ENCODE measurements at regions not wholly inside any gene's neighbourhood (a gene's known extent, or its start where the extent isn't known, plus 50 kb on each side); places are given as distances from the start of the nearest gene placed in this dataset.

DNA sequence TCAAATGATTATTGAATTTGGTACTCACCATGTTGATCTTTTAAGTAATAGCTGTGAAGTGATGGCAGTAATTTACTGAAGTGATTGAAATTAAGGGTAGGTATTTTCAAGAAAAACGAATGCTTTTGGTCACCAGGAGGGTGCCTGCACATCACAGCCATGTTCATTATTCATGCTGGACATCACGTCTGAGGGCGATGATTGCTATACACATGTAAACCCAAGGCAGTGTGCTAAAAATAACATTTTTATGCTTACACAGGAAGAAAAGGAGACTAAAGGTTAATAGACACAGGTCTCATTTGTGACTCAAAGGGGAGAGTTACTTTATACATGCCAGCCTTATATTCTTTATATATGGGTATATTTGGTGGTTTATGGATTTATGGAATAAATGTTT, 1146.0 kb downstream of the NLGN4X start:
- Mint-ChIP-seq H3K4me1 (no peaks in the 10 kb centered on the region), H3K36me3 (no peaks in the 10 kb centered on the region), H3K4me3 (no peak overlapping the region), H3K9me3 (no peaks in the 10 kb centered on the region), H3K27me3 (no peaks in the 10 kb centered on the region), H3K27ac (no peak overlapping the region)
- no peak for DNase-seq

DNA sequence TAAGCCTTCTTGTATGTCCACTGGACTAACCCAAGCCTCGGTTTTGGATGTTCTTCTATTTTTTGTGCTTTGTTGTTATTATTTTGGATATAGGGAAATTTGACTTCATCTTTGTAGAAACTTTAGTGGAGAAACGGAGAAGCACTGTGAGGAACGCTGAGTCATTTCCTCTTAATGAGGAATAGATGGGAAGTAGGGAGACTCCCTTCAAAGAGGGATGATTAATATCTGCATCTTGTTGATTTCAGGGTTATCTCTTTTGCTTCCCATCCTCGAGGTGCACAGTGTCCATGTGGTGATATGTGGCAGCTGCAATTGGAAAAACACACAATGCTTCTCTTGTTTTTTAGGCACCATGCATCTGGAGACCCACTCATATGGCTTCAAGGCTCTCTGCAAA, 1147.9 kb downstream of the NLGN4X start:
- H3K36me3 Mint-ChIP-seq: no peaks in the 10 kb centered on the region
- no peaks in the 10 kb centered on the region for H3K4me1 Mint-ChIP-seq
- no peak overlapping the region for H3K4me3 Mint-ChIP-seq
- H3K27me3 Mint-ChIP-seq: no peaks in the 10 kb centered on the region
- no peak overlapping the region for H3K27ac Mint-ChIP-seq
- DNase-seq: no peak
- H3K9me3 Mint-ChIP-seq: no peaks in the 10 kb centered on the region

DNA sequence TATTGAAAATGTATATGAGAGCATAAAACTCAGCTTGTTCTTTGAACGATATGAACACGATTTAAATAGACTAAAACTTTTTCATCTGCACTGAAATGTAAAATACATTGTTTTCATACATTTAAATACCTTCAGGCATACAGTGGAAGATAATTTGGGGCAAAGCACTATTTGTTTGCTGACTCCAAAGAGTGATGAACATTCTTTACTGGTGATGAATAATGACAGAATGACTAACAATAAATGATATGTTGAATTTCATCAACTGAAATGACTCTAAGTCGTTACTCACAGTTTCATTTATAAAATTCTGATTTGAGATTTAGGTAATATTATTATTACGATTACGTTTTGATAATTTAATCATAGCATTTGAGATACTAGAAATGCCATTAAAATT, 1160.1 kb downstream of the NLGN4X start:
- Mint-ChIP-seq H3K4me3 (no peak overlapping the region), H3K9me3 (no peaks in the 10 kb centered on the region), H3K27me3 (no peaks in the 10 kb centered on the region), H3K27ac (no peak overlapping the region), H3K36me3 (no peaks in the 10 kb centered on the region), H3K4me1 (no peaks in the 10 kb centered on the region)
- no peak for DNase-seq

DNA sequence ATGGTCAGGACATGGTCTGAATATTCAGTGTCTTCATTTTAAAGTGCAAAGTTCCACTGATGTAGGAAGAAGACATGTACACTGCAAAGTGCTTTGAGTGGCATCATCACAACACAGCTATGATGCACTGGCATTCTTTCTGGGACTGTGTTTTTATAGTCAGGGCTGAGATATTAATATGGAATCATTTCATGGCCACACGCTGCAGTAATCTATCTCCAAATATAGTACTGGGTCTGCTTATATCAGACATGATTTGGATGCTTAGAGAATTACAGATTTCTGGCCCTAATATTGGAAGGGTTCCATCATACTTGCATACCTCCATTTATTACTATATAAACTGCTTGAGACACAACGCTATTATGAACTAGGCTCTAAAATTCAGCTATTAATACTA, 1170.9 kb downstream of the NLGN4X start:
- H3K4me1 Mint-ChIP-seq: no peaks in the 10 kb centered on the region
- no peaks in the 10 kb centered on the region for H3K27me3 Mint-ChIP-seq
- no peak overlapping the region for H3K4me3 Mint-ChIP-seq
- no peak for DNase-seq
- no peaks in the 10 kb centered on the region for H3K36me3 Mint-ChIP-seq
- H3K27ac Mint-ChIP-seq: no peak overlapping the region
- H3K9me3 Mint-ChIP-seq: peaks cover 1% of the 10 kb centered on the region

DNA sequence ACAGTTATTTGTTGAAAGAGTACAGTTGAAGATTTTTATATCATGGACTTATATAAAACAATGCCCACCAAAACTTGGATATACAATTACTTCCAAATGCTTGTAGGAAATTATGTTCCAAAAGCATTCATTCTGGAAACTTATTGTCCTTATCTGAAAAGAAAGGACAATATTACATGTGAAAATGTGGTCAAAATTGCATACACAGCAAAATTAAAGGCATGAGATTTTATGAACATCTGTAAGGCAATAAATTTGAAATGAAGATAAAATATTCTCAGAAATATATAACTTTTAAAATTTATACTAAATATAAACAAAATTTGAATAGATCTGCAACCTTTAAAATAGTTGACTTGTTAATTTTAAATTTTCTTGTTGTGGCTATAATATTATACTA, 1173.8 kb downstream of the NLGN4X start:
- Mint-ChIP-seq H3K4me3 (no peak overlapping the region), H3K36me3 (no peaks in the 10 kb centered on the region), H3K27ac (no peak overlapping the region)

GRCh38 chrX:5051831-5052491, 1176.7 kb downstream of the NLGN4X start:
- no peaks in the 10 kb centered on the region for H3K4me1 Mint-ChIP-seq
- no peak for DNase-seq
- H3K27ac Mint-ChIP-seq: no peak overlapping the region
- H3K9me3 Mint-ChIP-seq: no peaks in the 10 kb centered on the region
- H3K27me3 Mint-ChIP-seq: no peaks in the 10 kb centered on the region
- no peak overlapping the region for H3K4me3 Mint-ChIP-seq
- no peaks in the 10 kb centered on the region for H3K36me3 Mint-ChIP-seq

More for the DNA sequence above, 1173.8 kb downstream of the NLGN4X start:
- no peaks in the 10 kb centered on the region for H3K27me3 Mint-ChIP-seq
- H3K4me1 Mint-ChIP-seq: no peaks in the 10 kb centered on the region
- DNase-seq: no peak
- no peaks in the 10 kb centered on the region for H3K9me3 Mint-ChIP-seq

- Mint-ChIP-seq H3K9me3 (peaks cover 1% of the 10 kb centered on the region), H3K4me1 (no peaks in the 10 kb centered on the region), H3K4me3 (no peak overlapping the region), H3K27me3 (no peaks in the 10 kb centered on the region), H3K27ac (no peak overlapping the region), H3K36me3 (no peaks in the 10 kb centered on the region)
- DNase-seq: no peak
These were observed 1186.1 kb downstream of the NLGN4X start for GRCh38 chrX:5042563-5042962.

GRCh38 chrX:5031792-5032191, 1196.9 kb downstream of the NLGN4X start:
- no peaks in the 10 kb centered on the region for H3K36me3 Mint-ChIP-seq
- H3K4me1 Mint-ChIP-seq: no peaks in the 10 kb centered on the region
- no peak overlapping the region for H3K4me3 Mint-ChIP-seq
- H3K27me3 Mint-ChIP-seq: no peaks in the 10 kb centered on the region
- H3K27ac Mint-ChIP-seq: no peak overlapping the region
- no peaks in the 10 kb centered on the region for H3K9me3 Mint-ChIP-seq
- DNase-seq: no peak

DNA sequence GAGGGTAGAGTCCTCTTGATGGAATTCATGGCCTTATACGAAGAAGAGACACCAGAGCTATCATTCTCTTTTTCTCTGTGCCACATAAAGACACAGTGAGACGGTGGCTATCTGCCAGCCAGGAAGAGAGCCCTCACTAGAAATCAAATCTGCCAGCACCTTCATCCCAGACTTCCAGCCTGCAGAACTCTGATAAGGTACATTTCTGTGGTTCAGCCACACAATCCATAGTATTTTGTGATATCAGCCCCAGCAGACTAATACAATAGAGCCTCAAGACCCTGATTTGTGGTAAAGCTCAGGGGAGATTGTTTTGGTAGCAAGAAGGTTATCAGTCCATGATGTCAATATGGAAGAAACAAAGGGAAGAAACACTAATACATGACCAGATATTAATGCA, 1213.2 kb downstream of the NLGN4X start:
- no peaks in the 10 kb centered on the region for H3K9me3 Mint-ChIP-seq
- no peaks in the 10 kb centered on the region for H3K4me1 Mint-ChIP-seq
- no peak overlapping the region for H3K4me3 Mint-ChIP-seq
- DNase-seq: no peak
- no peaks in the 10 kb centered on the region for H3K36me3 Mint-ChIP-seq
- no peaks in the 10 kb centered on the region for H3K27me3 Mint-ChIP-seq
- no peak overlapping the region for H3K27ac Mint-ChIP-seq

DNA sequence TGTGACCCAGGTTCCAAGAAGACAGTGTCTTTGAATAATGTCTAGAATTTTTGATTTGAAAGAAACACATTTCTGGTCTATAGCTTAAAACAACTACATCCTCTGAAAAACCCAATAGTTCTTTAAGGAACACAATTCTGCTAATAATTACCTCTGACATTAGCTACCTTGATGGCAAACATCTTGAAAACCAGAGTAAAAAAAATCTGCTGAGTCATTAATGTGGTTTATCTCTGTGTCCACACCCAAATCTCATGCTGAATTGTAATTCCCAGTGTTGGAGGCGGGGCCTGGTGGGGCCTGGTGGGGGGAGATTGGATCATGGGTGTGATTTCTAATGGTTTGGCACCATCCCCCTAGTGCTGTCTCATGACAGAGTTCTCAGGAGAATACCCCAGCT, 1233.8 kb downstream of the NLGN4X start:
- DNase-seq: no peak
- H3K9me3 Mint-ChIP-seq: peaks cover 2% of the 10 kb centered on the region
- H3K27ac Mint-ChIP-seq: no peak overlapping the region
- H3K27me3 Mint-ChIP-seq: no peaks in the 10 kb centered on the region
- H3K4me3 Mint-ChIP-seq: no peak overlapping the region
- H3K36me3 Mint-ChIP-seq: no peaks in the 10 kb centered on the region
- H3K4me1 Mint-ChIP-seq: no peaks in the 10 kb centered on the region

DNA sequence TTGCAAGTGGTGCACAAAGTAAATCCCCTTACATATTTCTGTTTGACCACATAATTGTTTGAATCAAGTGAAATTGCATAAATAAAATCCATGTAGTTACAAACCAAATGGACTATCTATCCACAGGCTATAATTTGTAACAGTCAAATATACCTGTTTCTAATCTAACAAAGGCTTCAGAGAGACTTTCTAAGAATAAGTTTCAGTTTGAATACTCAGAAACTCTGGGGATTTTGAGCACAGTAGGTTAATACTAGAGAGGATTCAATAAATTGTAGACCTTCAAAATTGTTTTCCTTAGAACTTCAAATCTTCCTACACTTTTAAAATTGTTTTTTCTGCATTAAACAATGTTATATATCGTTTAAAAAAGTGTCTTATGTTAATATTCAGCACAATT, 1250.1 kb downstream of the NLGN4X start:
- Mint-ChIP-seq H3K27ac (no peak overlapping the region), H3K4me1 (no peaks in the 10 kb centered on the region), H3K36me3 (no peaks in the 10 kb centered on the region), H3K27me3 (no peaks in the 10 kb centered on the region), H3K9me3 (no peaks in the 10 kb centered on the region), H3K4me3 (no peak overlapping the region)
- DNase-seq: no peak

GRCh38 chrX:4971646-4972045, 1257.0 kb downstream of the NLGN4X start:
- Mint-ChIP-seq H3K27ac (no peak overlapping the region), H3K27me3 (no peaks in the 10 kb centered on the region), H3K4me3 (no peak overlapping the region), H3K4me1 (no peaks in the 10 kb centered on the region), H3K9me3 (peaks cover 3% of the 10 kb centered on the region), H3K36me3 (no peaks in the 10 kb centered on the region)
- DNase-seq: no peak

GRCh38 chrX:4964112-4964511, 1250.7 kb upstream of the PRKX start:
- no peaks in the 10 kb centered on the region for H3K27me3 Mint-ChIP-seq
- H3K4me1 Mint-ChIP-seq: no peaks in the 10 kb centered on the region
- no peaks in the 10 kb centered on the region for H3K36me3 Mint-ChIP-seq
- DNase-seq: no peak
- peaks cover 3% of the 10 kb centered on the region for H3K9me3 Mint-ChIP-seq
- H3K27ac Mint-ChIP-seq: no peak overlapping the region
- H3K4me3 Mint-ChIP-seq: no peak overlapping the region

DNA sequence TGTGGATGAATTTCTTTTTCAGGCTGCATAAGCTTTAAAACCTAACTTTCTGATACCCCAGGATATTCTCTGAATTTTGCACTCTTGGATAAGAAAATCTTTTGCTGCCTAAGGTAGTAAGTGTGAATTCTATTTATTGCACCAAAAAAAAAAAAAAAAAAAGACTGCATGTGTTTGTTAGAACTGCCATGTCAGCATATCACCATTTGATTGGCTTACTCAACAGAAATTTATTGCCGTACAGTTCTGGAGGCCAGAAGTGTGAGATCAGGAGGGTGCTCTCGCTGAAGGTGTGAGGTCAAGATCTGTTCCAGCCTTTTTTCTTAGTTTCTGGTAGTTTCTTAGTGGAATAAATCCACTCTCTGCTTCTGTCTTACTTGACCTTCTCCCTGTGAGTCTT, 1250.0 kb upstream of the PRKX start:
- Mint-ChIP-seq H3K36me3 (no peaks in the 10 kb centered on the region), H3K27me3 (no peaks in the 10 kb centered on the region), H3K27ac (no peak overlapping the region), H3K9me3 (peaks cover 3% of the 10 kb centered on the region), H3K4me3 (no peak overlapping the region), H3K4me1 (no peaks in the 10 kb centered on the region)
- no peak for DNase-seq

DNA sequence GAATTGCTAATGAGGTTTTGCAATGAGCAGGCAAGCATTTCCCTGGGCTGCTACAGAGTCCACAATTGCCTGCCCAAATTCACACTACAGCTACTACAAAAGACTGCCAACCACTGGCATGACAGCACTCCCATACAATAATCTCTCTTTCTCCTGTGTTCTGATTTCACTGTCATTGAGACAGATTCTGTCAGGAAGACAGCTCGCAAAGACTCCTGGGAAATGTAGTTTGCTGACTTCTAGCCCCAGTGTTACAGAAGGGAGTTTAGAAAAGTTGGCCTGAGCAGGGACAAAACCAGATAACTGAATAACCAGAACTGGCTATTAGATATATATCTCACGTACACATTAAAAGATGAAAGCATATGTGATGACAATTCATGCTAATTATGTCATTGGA, 1231.3 kb upstream of the PRKX start:
- no peaks in the 10 kb centered on the region for H3K27me3 Mint-ChIP-seq
- H3K4me3 Mint-ChIP-seq: no peak overlapping the region
- no peaks in the 10 kb centered on the region for H3K4me1 Mint-ChIP-seq
- H3K9me3 Mint-ChIP-seq: no peaks in the 10 kb centered on the region
- no peak overlapping the region for H3K27ac Mint-ChIP-seq
- H3K36me3 Mint-ChIP-seq: no peaks in the 10 kb centered on the region
- no peak for DNase-seq

GRCh38 chrX:4936315-4936714, 1222.9 kb upstream of the PRKX start:
- H3K4me1 Mint-ChIP-seq: no peaks in the 10 kb centered on the region
- H3K9me3 Mint-ChIP-seq: peaks cover 2% of the 10 kb centered on the region
- no peak overlapping the region for H3K4me3 Mint-ChIP-seq
- no peaks in the 10 kb centered on the region for H3K36me3 Mint-ChIP-seq
- no peak overlapping the region for H3K27ac Mint-ChIP-seq
- no peaks in the 10 kb centered on the region for H3K27me3 Mint-ChIP-seq
- no peak for DNase-seq

- no peaks in the 10 kb centered on the region for H3K36me3 Mint-ChIP-seq
- peaks cover 2% of the 10 kb centered on the region for H3K9me3 Mint-ChIP-seq
- H3K27ac Mint-ChIP-seq: no peak overlapping the region
- no peak for DNase-seq
- no peaks in the 10 kb centered on the region for H3K4me1 Mint-ChIP-seq
- no peaks in the 10 kb centered on the region for H3K27me3 Mint-ChIP-seq
- no peak overlapping the region for H3K4me3 Mint-ChIP-seq
These were observed 1222.4 kb upstream of the PRKX start for GRCh38 chrX:4935846-4936245.
